SIG-M5 treated with dmso at 0.1 percent for 504 hours (cell line): ENCODE measurements at regions not wholly inside any gene's neighbourhood (a gene's known extent, or its start where the extent isn't known, plus 50 kb on each side); places are given as distances from the start of the nearest gene placed in this dataset.
"Not testable (repeated sequence)": the region's sequence is repeated elsewhere in the genome, so short reads cannot be mapped to it uniquely, and the experiment has no call there.

Source experiments
- DNase-seq: peaks from one replicate; lab custom pipeline; 2025; ENCODE audit not compliant: unreplicated experiment; lab: John Stamatoyannopoulos, UW

DNA sequence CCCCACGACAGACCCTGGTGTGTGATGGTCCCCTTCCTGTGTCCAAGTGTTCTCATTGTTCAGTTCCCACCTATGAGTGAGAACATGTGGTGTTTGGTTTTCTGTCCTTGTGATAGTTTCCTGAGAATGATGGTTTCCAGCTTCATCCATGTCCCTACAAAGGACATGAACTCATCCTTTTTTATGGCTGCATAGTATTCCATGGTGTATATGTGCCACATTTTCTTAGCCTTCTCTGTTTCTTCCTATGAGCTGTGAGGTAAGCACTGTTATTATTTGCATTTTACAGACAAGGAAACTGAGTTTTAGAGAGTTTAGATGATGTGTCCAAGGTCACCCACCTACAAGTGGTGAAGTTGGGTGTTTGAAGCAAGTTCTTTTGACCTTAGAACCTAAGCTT is 51.1 kb upstream of the BNC1 start:
- DNase-seq = not testable (repeated sequence)

GRCh38 chr15:83339396-83339795 is 54.9 kb upstream of the BNC1 start:
- DNase-seq = no peak

DNA sequence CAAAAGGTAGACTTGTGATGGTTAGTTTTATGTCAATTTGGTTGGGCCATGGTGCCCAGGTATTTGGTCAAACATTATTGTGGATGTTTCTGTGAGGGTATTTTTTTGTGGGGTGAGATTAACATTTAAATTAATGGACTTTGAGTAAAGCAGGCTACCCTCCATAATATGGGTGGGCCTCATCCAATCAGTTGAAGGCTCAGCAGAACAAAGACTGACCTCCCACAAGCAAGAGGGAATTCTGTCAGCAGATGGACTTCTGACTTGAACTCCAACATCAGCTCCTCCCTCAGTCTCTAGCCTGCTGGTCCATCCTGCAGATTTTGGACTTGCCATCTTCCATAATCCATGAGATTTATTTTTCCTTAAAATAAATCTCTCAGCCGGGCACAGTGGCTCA is 55.6 kb upstream of the BNC1 start:
- no peak for DNase-seq

- DNase-seq = no peak
Measured at GRCh38 chr15:83346342-83346741, 61.9 kb upstream of the BNC1 start.

DNA sequence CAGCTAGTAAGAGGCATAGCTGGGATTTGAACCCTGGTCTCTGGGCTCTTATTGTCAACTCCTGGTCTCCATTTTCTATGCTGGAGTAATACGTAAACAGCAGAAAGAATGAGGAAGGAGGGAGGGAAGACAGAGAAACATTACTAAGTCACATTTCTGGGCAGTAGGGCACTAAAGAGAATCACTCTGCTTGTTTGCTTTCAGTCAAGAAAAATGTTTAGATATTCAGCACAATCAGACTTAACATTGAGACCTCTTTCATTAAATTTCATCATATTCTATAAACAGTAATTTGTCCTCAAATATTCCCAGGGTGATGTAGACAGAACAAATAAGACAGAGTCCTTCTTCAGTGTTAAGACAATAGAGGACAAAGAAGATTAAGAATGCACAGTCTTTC is 67.7 kb upstream of the BNC1 start:
- DNase-seq = no peak

DNA sequence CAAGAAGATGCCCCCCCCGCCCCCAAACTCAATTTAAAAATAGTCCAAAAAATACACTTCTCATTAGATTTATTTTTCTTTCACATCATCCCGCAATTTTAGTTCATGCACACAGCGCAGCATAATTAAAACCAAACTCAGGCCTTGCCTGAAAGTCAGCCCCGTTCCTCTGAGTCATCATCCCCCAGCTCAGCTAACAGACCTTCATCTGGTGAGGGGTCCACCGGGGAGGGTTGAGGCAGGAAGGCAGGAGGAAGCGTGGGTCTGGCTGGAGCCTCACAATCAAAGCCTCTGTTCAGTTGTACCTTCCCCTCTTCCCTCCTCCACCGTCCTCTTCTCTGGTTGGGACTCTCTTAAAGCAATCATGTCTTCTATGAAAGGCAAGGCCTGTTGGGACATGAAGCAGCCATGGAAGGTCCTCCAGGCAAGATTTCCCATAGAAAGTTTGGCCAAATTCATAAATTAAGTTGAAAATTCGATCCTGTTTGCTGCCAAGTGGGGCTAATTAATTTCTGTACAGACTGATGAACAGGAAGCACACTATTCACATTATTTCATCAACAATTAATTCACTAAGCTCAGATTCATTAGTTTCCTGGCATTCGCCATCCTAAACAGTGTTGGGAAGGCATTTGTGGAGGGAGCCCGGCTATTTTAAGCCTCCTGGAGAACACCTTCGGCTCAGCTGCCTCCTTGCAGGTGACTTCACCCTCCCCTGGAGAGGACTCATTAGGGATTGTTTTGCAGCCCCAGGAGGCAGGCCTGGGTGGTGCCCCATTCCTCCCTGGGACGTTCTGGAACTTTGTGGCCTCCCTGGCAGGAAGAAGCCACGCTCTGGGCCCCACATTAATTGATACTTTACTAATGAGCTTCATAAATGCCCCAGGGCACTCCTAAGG is 72.3 kb upstream of the BNC1 start:
- no peak for DNase-seq

GRCh38 chr15:83358972-83359564 is 74.6 kb upstream of the BNC1 start:
- DNase-seq = no peak

GRCh38 chr15:83362706-83363105 is 78.2 kb upstream of the BNC1 start:
- DNase-seq = no peak

DNA sequence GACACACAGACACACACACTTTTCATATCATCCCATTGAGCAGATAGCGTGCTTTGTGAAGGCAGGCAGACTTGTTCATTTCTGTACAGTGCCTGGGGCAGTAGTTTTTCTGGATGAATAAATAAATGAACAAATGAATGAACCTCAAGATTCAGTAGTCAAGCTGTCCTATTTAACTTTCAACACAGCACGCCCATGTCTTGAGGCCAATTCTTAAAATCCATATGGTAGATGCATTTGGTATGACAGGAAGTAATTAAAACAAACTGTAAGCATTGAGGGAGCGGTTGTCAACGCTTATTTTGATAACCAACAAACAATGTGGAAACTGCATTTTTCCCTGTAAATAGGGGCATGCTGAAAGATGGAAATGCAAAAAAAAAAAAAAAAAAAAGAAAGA is 80.0 kb upstream of the BNC1 start:
- DNase-seq = no peak

GRCh38 chr15:83365370-83365938 is 81.0 kb upstream of the BNC1 start:
- DNase-seq = no peak

DNA sequence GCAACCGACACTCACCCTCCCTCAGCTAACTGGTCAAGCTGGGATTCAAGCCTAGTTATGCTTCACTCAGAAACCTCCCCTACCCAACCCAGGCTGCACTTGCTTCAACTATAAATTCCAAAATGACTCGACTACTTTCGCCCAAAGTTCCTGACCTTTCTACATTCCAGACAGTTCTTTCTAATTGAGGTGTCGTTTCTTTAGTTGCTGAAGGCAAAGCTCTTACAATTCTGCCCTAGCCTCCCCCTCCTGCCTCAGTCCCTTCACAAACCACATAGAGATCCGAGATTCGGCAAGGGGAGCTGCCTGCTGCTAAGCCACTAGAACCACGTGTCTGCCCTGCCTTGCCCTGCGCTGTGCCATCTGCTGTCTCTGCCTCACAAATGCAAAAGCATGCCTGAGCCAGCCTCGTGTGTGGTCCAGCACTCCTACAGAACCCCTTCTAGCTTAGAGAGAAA is 74.7 kb upstream of the SH3GL3 start:
- DNase-seq = no peak

GRCh38 chr15:83378921-83379578 is 68.1 kb upstream of the SH3GL3 start:
- no peak for DNase-seq

GRCh38 chr15:83379579-83379959 is 67.6 kb upstream of the SH3GL3 start:
- no peak for DNase-seq

DNA sequence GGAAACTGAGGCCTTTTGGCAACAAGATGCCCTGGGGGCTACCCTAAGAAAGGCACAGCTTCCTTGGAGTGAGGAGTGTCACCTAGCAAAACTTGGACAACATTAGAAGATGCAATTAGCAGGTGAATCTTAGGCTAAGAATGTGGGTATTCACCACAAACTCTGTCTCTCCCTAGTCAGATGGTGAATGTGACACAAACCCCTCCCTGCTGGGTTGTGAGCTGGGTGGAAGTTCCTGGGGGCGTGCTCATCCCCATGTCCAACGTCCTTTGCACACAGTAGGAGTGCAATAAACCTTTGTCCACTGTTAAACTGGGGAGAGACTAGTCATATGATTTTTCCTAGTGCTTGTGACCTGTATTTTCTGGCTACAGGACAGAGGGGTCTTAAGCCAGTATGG is 67.1 kb upstream of the SH3GL3 start:
- no peak for DNase-seq

DNA sequence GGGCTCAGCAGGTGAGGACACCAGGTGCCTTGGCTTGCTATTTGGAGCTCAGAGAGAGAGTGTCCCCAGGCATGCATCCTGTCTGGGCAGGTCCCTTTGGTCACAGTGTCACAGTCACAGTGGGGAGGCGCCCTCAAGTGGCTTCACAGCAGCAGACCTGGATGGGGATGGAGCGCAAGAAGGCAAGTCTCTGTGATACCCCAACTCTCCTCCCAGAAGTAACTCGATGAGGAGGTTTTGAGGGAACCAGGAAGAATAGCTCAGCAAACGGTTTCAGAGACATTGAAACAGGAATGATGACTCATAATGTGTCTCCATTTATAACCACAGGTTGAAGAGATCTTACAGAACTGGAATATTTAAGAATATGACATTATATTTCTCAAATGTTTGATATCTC is 66.5 kb upstream of the SH3GL3 start:
- peak; percentile 9 for DNase-seq

DNA sequence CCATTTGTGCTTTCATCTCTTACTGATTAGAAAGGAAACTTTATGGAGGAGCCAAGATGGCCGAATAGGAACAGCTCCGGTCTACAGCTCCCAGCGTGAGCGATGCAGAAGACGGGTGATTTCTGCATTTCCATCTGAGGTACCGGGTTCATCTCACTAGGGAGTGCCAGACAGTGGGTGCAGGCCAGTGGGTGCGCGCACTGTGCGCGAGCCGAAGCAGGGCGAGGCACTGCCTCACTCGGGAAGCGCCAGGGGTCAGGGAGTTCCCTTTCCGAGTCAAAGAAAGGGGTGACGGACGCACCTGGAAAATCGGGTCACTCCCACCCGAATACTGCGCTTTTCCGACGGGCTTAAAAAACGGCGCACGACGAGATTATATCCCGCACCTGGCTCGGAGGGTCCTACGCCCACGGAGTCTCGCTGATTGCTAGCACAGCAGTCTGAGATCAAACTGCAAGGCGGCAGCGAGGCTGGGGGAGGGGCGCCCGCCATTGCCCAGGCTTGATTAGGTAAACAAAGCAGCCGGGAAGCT is 63.5 kb upstream of the SH3GL3 start:
- not testable (repeated sequence) for DNase-seq

DNA sequence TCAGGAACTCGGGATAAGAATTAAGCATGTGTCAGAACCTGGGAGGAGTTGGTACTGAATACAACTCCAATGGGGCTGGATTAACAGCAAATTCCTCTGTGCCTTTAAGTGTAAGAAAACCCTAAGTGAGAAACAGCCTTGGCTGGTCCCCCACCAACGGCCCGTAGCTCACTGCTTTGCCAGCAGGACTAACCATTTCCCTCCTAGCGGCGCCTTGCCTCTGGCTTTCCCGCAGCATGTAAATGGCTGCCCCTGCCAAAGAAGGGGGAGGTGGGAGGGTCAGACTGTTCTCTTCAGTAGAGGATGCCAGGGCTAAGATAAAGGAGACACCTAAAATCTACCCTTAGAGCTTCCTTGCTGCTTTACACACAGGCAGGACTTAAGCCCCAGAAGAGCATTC is 51.0 kb upstream of the SH3GL3 start:
- DNase-seq = no peak
